ENCODE measurements at regions not wholly inside any gene's neighbourhood (a gene's known extent, or its start where the extent isn't known, plus 50 kb on each side); places are given as distances from the start of the nearest gene placed in this dataset.
"Not testable (repeated sequence)": the region's sequence is repeated elsewhere in the genome, so short reads cannot be mapped to it uniquely, and the experiment has no call there.

DNA sequence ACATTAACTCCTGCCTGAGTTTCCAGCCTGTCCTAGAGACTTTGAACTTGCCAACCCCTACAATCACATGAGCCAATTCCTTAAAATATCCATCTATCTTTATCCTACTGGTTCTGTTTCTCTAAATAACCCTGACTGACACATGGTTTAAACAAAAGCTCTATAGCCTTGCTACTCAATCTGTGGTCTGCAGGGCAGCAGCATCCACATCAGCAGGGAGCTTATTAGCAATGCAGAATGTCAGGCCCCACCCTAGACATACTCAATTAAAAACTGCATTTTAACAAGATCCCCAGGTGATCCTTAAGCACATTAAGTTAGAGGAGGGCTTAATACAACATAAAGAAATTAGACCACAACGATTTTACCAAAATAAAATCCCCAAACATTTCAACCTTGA lies 108.3 kb upstream of the CPSF6 start:
- no peak for DNase-seq (ENCODE audit: low read depth)

DNA sequence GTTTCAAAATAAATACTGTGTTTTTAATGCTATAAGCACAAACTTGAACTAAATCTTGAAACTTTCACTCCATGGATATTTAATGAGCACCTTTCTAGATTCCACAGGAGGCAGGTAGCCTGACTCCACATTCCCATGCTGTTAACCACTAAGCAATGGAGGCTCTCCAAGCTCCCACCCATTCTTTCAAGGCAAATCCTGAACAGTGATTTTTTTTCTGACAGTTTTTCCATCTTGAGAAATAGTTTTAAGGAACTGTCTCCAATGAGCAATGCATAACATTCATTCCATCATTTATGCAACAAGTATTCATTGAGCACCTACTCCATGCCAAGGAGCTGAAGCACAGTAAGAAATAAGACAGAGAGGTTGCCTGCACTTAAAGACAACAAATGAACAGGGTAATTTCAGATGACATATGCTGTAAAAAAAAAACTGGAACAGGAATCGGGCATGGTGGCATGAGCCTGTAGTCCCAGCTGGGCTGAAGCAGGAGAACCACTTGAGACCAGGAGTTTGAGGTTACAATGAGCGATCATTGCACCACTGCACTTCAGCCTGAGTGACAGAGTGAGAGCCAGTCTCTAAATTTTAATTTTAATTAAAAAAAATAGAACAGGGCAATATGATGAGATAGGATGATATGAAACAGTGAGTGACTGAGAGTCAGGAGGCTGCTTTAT lies 102.3 kb upstream of the CPSF6 start:
- DNase-seq (ENCODE audit: low read depth), result no peak

DNA sequence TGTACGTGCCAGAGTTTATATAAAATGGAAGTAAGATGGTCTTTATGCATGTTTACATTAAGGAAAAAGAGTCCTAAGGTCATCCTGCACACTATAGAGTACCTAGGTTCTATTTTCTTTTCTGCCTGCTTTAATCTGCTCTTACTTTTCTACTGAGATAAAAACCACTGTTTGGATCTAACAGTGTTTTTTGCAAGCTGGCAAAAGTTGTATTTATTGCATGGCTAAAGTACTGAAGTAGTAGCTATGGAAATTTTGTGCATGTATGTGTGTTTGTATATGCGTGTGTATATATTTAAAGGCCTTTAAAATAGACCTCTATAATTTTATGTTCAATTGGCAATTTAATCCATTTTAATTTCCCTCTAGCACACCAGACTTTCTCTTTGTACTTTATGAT lies 98.3 kb upstream of the CPSF6 start:
- no peak for DNase-seq (ENCODE audit: low read depth)

DNA sequence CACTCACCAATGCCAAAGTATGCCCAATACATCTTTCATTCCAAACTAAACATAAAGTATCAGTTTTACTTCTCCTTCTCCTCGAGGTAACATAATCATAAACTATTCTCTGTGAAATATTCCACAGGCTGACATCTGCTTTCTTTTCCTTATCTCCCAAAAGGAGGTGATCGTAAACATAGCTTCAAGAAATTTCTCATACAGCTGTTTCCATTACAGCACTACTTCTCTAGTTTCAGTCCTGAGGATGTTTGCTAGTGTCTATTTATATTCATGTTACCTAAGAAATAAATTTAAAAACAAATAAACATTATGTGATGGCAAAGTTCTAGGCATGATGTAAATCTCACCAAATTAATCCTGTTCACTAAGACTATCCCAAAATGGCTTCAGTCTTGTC lies 90.1 kb upstream of the CPSF6 start:
- no peak for DNase-seq (ENCODE audit: low read depth)

DNA sequence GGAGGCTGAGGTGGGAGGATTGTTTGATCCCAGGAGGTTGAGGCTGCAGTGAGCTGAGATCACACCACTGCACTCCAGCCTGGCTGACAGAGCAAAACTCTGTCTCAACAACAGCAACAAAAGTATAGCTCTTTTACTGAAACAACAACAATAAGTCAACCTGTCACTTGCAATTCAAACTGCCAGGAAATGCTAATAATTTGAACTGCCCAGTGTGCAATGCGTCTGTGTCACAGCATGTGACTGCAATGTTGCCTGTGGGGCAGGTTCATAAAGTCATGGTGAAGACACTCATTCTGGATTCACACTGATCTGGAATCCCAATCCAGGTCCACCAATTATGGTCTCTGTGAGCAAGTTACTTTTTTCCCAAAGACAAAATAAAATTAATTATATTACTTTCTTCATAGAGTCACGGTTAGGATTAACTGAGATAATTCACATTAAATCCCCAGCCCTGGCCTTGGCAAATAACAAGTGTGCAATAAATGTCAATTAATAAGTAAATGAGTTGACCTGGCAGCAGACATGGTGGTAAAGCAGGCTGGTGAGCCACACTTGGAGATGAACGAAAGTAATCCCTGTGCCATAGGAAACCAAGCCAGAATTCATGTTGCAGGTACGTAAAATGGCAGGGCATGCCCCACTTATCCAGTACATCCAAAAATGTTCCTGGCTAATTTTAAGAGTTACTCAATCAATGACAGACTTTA lies 89.1 kb upstream of the CPSF6 start:
- no peak for DNase-seq (ENCODE audit: low read depth)

DNA sequence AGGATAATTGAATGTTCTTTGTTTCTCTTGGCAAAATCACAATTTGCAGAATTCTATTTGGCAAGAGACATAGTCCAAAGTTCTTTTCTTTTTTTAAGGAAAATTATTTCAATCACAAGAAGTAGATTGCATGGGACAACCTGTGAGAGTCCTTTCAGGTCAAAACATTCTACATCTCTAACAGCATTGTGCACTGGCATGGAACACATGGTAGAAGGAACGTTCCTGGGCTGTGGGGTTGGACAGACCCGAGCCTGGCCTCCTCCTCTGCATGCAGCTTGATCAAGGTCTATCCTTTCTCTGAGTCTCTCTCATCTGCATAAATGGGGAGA lies 88.6 kb upstream of the CPSF6 start:
- DNase-seq (ENCODE audit: low read depth), result no peak

DNA sequence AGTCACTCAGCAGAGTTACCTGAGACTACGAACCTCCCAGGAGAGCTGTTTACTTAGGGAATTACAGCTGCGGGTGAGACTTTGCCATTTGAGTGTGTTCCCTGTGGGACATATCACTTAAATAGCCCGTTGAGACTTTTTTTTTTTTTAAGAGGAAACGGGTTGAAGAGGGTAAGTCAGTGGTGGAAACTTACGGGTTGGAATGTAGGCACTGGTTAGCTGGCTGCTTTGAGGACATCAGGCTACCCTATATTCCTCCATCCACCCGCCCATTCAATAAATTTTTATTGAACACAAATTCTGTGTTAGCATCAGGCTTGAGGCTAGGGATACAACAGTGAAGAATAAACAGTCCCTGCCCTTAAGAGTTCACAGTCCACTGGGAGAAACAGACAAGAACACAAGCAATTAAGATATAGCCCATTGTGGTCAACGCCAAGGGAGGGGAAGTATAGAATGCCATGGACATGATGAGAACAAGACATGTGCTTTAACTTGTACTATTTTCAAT lies 88.1 kb upstream of the CPSF6 start:
- DNase-seq (ENCODE audit: low read depth), result no peak

DNA sequence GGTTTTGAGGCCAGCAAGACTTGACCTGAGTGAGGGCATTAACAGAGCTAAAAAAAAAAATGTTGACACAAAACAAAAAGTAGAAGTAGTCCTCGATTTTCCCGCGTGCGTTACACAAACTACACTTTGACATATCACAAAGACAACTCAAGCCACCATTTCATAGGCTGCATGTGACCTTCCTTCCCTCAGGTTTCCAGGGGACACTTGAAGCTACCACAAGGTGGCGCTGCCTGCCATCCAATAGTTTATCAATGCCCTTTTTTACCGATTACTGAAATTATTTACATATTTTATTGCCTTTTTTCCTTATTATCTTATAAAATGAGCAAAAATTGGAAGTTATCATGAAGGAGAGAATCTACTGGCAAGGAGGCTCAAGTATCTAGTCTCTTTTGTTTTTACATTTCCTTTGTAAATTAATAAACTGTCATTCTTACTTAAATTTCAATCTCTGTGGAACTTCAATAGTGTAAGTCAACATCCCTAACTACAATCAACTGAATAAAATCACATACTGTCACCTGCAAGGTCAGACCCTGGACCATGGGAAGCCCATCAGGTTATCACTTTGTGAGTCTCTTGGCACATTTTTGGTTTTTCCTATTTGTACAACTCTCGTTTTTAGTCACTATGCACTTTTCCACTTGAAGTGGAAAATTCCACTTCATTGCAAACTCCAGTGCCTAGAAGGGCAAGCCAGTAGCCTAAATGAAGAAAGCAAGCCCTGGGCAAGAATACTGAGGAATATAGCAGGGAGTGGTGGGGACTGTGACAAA lies 84.6 kb upstream of the CPSF6 start:
- peak; percentile 76 for DNase-seq (ENCODE audit: low read depth)

DNA sequence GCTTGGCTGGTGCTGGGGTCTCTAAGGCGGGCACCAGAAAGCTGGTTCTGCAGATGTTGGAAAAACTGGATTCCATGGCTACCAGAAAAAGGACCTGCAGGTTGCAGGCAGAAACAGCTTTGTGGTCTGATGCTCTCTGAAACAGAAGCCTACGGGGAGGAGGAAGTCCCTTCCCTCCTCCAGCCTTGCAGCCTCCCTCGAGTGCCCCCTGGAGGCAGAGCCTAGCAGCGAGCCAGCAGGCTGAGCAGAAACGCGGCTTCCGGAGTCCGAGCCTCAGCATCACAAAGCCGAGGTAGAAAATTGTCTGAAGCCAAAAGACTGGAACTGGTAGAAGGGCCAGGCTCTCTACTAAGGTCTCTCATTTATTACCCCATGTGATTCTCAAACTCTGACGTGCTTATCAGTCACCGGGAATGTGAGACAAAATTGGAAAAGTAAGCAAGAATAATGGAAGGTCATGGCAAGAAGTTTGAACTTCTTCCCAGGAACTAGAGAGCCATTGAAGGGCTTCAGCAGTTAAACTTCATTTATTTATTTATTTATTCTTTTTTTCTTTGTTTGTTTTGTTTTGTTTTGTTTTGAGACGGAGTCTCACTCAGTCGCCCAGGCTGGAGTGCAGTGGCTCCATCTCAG lies 82.2 kb upstream of the CPSF6 start:
- peak; percentile 87 for DNase-seq (ENCODE audit: low read depth)

DNA sequence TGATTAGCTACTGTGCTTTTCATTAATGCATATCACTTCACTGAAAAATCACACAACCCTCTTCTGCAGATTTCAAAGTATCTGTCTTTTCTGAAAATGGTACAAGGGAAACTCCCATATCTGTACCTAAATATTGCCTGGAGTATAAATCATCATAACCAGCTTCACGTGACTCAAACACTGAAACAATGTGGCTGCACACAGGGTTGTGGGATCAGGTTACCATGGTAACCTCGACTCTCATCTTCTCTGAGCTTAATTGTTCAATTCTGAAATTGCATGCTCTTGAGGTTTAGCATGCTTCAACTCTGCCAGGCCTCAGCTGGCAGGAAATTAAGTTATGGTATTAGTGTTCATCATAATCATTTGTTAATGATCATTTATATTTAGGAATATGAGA lies 77.5 kb upstream of the CPSF6 start:
- no peak for DNase-seq (ENCODE audit: low read depth)

DNA sequence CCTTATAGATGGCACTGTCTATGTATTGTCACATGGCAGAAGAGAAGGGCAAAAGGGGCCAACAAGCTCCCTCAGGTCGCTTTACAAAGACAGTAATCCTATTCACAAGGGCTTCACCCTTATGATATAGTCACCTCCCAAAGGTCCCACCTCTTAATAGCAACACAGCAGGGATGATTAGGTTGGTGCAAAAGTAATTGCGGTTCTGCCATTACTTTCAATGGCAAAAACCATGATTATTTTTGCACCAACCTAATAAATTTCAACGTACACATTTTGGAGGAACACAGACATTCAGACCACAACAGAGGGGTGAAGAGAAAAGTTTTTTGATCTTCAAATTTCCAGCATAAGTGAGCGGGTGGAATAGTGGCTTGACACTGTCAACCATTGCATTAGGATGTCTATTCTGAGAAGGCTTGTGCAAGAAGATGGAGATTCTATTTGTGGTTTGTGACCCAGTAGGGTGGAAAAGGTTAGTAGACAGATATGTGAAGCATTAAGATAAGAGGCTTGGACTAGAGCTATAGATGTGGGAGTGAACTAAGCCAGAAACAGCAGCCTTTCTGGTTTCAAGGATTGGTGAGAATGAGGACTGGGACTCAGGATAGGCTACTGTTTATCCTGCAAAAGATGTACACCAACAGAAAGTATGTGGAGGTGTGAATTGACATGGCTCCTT lies 75.5 kb upstream of the CPSF6 start:
- no peak for DNase-seq (ENCODE audit: low read depth)

DNA sequence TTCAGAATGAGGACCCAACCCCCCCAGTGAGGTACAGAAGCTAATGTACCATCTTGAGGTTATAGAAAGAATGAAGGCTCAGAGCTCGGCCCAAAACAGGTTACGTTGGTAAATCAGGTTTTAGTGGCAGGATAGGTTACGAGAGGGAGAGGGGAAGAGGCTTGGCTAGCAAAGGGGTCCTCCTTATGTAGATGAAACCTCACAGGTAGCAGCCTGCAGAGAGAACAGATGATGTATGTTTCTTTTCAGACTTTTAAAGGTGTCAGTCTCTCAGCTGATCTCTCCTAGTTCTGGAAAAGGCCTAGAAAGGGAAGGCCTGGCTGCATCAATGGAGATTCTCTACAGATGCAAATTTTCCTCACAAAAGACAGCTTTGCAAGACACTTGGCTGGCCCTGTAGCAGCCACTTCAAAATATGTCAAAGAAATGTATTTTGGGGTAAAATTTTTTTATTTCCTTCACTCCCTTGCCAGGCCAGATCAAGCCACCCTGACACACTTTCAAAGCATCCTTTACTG lies 71.7 kb upstream of the CPSF6 start:
- DNase-seq (ENCODE audit: low read depth), result no peak

DNA sequence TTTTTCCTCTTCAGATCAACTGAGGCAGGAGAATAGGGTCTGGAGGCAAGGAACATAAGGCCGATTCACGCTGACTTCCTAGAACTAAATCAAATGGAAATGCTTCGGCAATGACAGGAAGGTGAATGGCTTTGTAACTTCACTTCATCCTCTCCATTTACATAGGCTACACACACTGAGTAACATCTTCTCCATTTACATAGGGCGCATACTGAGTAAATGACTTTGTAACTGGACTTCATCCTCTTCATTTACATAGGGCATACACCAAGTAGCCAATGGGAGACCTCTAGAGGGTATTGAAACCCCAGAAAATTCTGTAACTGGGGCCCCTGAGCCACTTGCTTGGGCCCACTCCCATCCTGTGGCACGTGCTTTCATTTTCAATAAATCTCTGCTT lies 71.0 kb upstream of the CPSF6 start:
- no peak for DNase-seq (ENCODE audit: low read depth)

DNA sequence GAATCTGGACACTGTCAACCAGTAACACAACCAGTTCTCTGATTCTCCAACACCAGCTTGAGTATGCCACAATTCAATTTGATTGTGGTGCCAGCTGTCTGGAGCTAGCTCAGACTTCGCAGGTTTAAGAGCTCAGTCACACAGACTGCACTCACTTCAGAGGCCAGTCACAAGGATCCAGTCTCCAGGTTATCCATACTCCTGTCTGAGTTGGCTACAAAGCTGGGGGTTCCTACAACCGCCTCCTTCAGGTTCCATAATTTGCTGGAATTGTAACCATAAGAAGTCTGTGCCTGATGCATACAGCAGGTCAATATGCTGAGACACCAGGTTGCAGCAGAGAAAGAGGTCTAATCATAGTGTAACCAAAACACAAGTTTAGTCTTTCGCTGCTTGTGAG lies 70.5 kb upstream of the CPSF6 start:
- no peak for DNase-seq (ENCODE audit: low read depth)

DNA sequence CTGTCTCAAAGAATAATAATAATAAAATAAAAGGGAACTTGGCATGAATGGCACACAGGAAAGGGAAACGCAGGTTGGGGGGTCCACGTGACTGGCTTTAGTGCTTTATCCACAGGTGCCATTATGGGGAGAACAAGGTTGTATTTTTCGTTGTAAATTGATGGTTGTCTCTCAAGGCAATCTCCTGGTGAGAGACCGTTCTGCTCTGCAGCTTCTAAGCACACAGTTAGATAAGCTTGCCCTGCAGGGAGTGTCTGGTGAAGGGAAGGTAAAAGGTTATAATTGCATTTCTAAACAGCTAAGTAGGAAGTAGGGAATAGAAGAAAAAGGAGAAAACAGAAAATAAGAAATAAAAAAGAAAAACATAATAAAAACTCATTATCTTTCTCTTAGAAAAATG lies 69.1 kb upstream of the CPSF6 start:
- DNase-seq (ENCODE audit: low read depth), result no peak

DNA sequence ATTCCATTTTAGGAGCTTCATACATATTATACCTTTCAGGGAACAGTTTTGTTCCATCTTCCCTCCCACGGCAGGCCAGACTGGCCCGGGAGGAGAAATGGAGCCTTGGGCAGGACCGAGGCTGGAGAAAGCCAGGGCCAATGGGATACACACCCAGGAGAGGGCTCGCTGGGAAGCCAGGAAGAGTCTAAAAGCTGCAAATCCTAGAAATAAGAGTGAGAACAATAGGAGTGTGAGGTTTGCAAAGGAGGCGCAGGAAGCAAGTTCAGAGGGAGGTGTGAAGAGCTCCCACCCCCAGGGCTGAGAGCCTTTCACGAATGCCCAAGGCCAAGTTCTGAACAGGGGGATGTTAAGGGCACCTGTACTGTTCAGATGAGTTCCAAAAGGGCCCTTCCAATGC lies 67.5 kb upstream of the CPSF6 start:
- no peak for DNase-seq (ENCODE audit: low read depth)

DNA sequence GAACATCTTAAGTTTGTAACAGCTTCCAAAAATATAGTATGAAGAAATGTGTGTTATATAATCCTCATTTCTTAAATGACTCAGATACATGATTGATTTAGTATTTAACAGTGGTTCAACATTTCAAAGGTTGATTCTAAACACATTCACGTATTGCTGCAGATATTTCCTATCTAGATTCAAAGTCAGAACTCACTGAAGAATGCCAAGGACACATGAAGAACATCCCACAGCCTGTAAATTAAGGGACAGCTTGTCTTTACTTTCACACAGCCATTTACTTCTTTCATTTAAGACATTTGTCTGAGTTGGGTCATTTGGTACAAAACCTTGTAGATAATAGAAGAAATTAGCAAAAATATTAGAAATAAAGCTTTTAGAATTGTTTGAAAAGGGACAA lies 66.9 kb upstream of the CPSF6 start:
- DNase-seq (ENCODE audit: low read depth), result no peak

DNA sequence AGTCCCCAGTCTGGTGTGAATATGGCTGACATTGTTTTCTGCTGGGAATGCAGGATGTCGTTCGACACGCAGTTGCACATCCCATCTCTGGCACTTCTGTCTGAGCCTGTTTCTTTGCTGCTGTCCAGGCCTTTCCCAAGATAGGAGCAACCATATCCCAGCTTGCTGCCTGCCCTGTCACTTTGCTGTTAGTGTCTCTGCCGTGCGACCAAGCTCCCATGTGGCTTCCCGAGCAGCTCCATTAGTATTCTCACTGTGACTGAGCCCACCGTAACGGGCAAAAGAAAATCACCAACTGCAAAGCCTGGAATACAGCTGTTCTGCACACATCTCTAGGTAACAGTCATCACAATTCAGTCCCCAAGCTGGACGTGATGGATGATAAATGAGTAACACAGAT lies 66.0 kb upstream of the CPSF6 start:
- DNase-seq (ENCODE audit: low read depth), result no peak

DNA sequence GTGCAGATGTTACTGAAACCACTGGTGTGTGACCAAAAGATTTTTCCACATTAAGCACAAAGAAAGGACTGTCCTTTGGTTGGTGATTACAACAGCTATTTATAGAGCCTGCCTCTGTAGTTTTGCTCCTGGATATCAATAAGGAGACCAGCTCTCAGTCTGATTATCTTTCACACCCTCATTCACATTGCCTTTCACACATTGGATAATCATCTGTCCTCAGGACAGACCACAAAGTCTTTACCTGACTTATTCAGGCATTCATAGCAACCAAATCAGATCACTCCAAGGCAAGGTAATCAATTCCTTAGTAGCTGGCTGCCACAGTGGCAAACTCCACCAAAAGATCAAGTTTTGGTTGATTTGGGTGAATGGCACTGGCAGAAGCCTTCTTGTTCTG lies 59.6 kb upstream of the CPSF6 start:
- DNase-seq (ENCODE audit: low read depth), result no peak

DNA sequence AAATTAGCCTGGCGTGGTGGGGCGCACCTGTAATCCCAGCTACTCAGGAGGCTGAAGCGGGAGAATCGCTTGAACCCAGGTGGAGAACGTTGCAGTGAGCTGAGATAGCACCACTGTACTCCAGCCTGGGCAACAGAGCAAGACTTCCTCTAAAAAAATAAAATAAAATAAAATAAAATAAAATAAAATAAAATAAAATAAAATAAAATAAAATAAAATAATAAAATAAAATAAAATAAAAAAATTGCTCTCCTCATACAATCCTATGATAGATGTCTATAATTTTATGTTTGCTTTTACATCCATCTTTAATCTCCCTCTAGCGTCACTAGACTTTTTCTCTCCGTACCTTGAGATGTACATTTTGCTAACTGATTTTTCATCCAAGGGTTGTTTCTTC lies 51.8 kb upstream of the CPSF6 start:
- not testable (repeated sequence) for DNase-seq (ENCODE audit: low read depth)

DNA sequence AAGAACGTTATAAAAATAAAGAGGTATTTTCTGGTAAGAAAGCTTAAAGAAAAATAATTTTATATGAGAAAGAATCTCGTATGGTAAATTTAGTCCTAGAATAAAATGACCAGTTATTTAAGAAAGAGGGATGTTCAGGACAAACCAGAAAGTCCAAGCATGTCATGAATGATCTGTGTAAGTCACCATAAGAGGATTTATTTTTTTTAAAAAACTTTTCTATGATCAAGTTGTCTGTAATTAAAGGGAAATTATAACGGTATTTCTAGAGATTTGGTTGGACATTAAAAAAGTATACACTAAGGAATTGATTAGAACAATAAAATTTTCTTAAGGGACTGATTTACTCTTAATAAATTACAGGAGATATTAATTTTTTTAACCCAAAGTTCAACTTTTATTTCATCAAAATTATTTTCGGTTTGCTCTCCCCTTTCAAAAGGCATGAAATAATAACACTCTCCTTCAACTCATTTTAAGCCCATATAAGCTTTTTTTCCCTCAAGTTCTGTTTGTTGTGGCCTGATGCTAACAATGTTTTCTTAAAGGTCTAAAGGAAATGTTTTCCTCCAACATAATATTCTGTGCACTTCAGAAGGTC lies 49.9 kb upstream of the CPSF6 start:
- DNase-seq (ENCODE audit: low read depth), result no peak

Data from activated T-cell treated with anti-CD3 and anti-CD28 coated beads for 1 hour (primary cell).